ENCODE measurements at regions not wholly inside any gene's neighbourhood (a gene's known extent, or its start where the extent isn't known, plus 50 kb on each side); places are given as distances from the start of the nearest gene placed in this dataset.

DNA sequence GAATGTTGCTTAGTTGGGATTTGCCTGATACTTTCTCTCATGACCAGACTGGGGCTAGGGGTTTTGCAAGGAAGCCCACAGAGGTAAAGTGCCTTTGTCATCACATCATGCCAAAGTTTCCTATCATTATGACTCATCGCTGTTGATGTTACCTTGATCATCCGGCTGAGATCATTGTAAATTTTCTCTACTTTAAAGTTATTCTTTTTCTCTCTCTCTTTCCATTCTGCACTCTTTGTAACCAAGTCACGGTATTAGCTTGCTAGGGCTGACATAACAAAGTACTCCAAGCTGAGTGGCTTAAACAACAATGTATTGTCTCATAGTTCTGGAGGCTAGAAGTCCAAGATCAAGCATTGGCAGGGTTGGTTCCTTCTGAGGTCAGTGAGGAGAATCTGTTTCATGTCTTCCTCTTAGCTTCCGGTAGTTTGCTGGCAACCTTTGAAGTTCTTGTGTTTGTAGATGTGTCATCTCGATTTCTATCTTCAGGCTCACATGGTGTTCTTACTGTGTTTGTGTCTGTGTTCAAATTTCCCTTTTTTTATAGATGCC lies 113.0 kb downstream of the DTHD1 start:
- no peak for DNase-seq (ENCODE audit: low read depth)
- TF ChIP-seq CTCF (IDR thresholded peaks at IDR 0.05; ENCODE audit: control insufficient read depth, insufficient read depth, low read depth, low read length, missing control alignments), result no peak
- H3K4me3 ChIP-seq (ENCODE audit: control insufficient read depth, low read depth, low read length), result no peak overlapping the region

- no peak overlapping the region for H3K4me3 ChIP-seq (ENCODE audit: control insufficient read depth, low read depth, low read length)
- no peak for DNase-seq (ENCODE audit: low read depth)
- no peak for TF ChIP-seq CTCF (IDR thresholded peaks at IDR 0.05; ENCODE audit: control insufficient read depth, insufficient read depth, low read depth, low read length, missing control alignments)
Observed at GRCh38 chr4:36399762-36400353, 118.4 kb downstream of the DTHD1 start.

DNA sequence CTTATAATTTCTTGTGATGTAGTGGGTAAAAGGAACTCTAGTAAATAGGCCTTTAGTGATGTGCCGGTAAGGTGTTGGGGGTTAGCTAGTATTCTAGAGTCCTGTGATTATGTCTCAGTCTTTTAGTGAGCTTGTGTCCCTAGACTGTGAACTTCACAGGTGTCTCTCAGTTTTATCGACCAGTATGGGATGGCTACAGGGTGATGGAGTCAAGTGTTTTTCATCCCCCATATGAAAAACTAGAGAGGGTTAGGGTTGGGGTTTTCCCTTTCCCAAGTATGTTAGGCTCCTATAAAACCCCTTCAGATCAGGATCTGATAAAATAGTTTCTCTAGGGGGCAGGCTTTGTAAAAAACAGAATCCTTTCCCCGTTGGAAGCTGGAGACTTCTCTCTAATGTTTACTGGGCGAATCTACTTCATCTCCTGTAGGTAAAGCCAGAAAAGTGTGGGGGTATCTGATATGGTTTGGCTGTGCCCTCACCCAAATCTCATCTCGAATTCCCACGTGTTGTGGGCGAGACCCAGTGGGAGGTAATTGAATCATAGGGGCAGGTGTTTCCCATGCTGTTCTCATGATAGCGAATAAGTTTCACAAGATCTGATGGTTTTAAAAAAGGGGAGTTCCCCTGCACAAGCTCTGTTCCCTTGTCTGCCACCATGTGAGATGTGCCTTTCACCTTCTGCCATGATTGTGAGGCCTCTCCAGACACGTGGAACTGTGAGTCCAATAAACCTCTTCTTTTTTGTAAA lies 120.8 kb downstream of the DTHD1 start:
- no peak overlapping the region for H3K4me3 ChIP-seq (ENCODE audit: control insufficient read depth, low read depth, low read length)
- no peak for TF ChIP-seq CTCF (IDR thresholded peaks at IDR 0.05; ENCODE audit: control insufficient read depth, insufficient read depth, low read depth, low read length, missing control alignments)
- no peak for DNase-seq (ENCODE audit: low read depth)

DNA sequence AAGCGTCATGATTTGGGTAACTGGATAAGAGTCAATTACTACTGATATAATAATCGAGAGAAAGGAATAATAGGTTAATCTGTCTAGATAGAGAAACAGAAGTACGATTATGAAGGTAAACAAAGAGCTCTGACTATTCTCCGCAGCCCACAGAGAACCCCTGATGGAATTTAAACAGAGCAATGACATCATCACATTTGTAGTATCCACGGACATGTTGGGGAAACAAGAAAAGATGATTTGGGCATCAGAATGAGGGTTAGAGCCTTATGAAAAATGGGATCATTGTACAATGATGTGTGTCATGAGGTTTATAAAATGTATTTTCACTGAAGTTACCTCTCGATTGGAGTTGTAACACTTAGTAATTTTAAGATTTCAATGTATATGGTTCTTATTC lies 129.9 kb downstream of the DTHD1 start:
- H3K4me3 ChIP-seq (ENCODE audit: control insufficient read depth, low read depth, low read length), result no peak overlapping the region
- no peak for TF ChIP-seq CTCF (IDR thresholded peaks at IDR 0.05; ENCODE audit: control insufficient read depth, insufficient read depth, low read depth, low read length, missing control alignments)
- DNase-seq (ENCODE audit: low read depth), result no peak

DNA sequence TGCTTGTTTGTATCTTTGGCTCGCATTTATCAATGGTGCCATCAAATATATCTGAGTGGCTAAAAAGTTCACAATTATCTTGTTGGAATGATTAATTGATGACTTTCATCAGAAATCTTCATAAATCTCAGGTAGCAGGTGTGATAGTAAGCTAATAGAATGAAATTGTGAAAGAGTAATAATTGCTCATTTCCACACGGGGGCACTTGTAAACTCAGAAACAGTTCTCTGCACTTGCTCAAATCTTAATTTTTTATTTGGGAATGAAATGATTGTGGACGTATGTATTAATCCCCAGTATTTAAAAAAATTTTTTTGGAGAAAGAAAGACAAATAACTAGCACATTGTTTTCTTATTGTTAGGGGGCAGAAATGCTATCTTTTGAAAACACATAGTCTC lies 132.8 kb downstream of the DTHD1 start:
- no peak overlapping the region for H3K4me3 ChIP-seq (ENCODE audit: control insufficient read depth, low read depth, low read length)
- no peak for DNase-seq (ENCODE audit: low read depth)
- no peak for TF ChIP-seq CTCF (IDR thresholded peaks at IDR 0.05; ENCODE audit: control insufficient read depth, insufficient read depth, low read depth, low read length, missing control alignments)

- no peak overlapping the region for H3K4me3 ChIP-seq (ENCODE audit: control insufficient read depth, low read depth, low read length)
- no peak for TF ChIP-seq CTCF (IDR thresholded peaks at IDR 0.05; ENCODE audit: control insufficient read depth, insufficient read depth, low read depth, low read length, missing control alignments)
- no peak for DNase-seq (ENCODE audit: low read depth)
Observed at GRCh38 chr4:36417146-36417545, 135.7 kb downstream of the DTHD1 start.
